KG1 (cell line): ENCODE measurements at regions not wholly inside any gene's neighbourhood (a gene's known extent, or its start where the extent isn't known, plus 50 kb on each side); places are given as distances from the start of the nearest gene placed in this dataset.
"Not testable (repeated sequence)": the region's sequence is repeated elsewhere in the genome, so short reads cannot be mapped to it uniquely, and the experiment has no call there.

Source experiments
- DNase-seq: peaks from one replicate; lab custom pipeline; 2025; lab: John Stamatoyannopoulos, UW

DNA sequence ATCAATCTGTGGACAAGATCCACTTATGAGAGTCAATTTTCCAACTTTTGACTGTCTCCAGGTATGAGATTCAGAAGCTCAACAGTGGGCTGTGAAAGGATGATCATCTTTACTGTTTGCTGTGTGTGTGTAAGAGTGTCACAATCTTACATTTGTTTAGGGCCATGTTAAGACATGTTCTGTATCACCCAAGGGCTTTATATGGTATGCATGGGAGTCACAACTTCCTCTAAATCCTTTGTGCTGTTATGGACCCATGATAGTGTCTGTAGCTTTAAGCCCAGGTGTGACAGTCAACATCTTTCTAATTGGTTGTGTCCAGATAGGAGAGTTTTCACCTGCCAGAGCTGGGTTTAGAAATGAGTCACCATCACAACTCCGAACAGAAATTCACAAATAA, 70.2 kb downstream of the ZNF726 start:
- not testable (repeated sequence) for DNase-seq

GRCh38 chr19:23986623-23987022, 71.9 kb downstream of the ZNF726 start:
- no peak for DNase-seq

- no peak for DNase-seq
Measured at GRCh38 chr19:23991170-23991569, 76.5 kb downstream of the ZNF726 start.

DNA sequence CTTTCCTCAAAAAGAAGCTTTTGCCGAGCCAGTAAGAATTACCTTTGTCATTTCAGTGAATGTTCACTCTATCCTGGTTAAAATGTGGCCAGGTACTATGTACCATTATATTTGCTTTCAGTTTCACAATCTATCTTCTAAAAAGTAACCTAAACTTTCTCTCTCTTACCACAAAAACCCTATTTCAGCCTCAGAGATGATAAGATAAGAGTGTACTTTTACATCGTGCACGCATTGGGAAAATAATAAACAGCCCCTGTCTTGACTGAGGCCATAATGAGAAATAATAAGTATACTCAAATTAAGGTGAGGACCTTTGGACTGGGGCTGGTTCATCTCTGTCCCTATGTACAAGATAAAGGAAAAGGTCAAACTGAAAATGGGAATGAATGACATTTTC, 77.7 kb downstream of the ZNF726 start:
- DNase-seq: no peak

DNA sequence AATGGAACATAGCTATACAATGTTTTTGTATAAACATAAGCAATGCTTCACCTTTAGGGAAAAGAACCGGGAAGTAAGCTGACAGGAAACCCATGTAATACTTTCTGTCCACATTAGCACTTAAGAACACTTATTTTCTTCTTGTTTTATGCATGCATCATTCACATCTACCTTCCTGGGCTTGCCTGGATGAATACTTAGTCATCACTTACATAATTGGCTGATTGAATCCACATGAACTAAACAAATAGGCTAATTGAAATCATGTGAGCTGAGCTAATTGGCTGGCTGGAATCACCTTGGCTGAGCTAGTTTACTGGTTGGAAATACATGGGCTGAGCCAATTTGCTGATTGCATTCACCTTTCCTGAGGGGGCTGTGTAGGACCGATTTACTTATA, 78.8 kb downstream of the ZNF726 start:
- DNase-seq: no peak

GRCh38 chr19:23996549-23996948, 81.9 kb downstream of the ZNF726 start:
- DNase-seq: no peak

DNA sequence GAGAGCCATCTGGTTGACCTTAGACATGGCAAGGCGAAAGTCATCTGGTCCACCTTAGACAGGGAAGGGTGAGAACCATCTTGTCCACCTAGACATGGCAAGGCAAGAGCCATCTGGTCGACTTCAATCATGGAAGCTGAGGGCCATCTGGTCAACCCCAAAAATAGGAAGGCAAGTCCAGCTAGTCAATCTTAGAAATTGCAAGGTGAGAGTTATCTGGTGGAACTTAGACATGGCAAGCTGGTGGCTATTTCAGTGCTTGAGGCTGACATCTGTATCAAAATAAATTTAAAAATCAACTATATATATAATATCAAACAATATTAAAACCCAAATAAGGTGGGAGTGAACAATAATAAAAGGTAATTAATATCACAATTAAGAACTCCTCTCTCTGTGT, 83.9 kb downstream of the ZNF726 start:
- no peak for DNase-seq

DNA sequence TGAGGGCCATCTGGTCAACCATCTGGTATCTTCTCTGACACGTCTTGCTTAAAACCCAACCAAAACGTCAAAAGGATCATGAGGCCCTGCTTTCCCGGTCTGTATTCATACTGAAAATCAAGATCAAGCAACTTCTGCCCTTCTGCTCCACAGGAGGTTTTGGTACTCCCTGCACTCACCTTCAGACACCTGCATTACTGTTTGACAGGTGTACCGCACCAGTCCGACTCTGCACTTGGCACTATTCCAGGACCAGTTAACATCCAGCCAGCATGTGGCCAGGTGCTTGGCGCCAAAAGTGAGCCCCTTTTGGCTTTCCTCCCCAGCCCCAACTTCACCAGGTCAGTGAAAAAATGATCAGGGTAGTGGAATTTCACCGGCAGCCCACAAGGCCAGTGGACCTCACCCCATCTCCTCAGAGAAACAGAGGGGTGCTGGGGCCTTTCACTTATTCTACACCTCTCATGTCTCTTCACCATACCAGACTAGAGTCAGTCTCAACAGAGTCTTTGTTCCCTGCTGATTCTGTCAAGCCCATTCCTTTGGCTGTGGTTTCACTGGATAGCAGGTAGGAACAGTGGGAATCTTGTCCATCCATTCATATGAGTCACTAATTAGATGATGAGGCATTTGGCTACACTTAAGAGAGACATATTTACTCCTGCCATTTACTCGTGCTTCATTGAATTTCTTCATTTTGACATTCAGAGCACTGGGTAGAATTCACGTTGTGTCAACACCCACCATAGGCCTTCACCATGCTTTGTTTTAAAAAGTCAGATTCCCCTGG, 85.3 kb downstream of the ZNF726 start:
- no peak for DNase-seq

DNA sequence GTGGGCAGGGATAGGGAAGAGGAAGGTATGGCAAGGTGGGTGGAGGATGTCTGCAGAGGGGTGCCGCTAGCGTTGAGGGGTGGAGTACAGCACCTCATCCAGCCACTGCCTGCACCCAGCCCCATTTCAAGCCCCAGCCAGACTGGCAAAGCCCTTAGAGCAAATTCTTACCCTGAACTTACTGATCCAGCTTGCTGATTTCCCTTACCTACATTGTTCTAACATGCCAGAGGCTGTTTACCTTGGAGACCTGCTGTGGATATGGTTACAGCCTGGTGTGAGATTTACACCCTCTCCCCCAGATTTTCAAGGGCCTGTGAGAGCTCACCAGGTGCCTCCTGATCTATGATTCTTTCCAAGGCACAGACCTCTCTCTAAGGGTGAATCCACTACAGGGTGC, 86.0 kb downstream of the ZNF726 start:
- DNase-seq: no peak

- DNase-seq: no peak
Measured at GRCh38 chr19:24002256-24002945, 84.6 kb upstream of the ZNF254 start.

DNA sequence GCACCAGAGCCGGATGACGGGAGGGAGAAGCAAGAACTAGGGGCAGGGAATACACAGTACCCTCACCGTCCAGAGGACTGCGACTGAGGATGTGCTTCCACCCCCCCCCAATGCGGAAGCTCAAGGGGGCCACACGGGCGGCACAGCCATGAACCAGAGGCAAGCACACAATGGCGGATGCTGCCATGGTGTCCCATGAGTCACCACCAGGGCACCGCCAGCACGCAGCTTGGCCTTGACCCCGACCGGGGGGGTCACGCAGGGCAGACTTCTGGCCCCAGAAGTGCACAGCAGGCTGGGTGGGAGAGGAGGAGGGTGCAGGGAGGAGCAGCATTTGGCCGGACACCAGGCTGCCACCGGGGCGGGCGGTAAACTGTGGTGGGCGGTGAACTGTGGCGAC, 83.5 kb upstream of the ZNF254 start:
- DNase-seq: no peak

- no peak for DNase-seq
Measured at GRCh38 chr19:24004166-24004565, 82.8 kb upstream of the ZNF254 start.

DNA sequence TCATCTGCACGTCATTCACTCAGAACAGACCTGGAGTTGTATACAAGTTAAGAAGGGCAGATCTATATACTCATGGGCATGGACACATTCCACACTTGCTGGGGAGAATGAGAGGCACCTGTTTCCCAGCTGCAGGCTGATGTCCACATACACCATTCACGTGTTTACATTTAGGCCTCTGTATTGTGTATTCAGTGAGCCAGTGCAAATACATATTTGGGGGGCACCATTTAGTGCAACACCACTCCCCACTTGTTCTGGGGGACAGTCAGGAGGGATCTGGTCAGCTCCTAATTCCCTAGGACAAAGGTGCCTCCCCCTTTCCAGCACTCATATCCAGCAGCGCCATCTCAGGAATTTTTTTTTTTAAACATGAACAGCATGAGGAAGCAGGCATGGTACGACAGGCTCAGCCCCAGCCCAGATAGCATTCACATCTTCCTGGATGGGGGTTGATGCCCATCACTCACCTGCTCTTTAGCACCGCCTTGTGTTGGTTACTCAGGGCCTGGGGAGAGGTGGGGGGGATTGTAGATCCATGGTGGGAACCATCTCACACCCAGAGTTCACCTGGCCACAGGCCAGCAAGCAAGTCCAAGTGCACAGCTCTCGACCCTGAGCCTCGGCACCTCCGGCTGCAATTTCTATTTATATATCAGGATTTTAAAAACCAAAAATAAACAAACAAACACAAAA, 56.9 kb upstream of the ZNF254 start:
- DNase-seq: no peak

GRCh38 chr19:24032651-24033050, 54.3 kb upstream of the ZNF254 start:
- DNase-seq: no peak

DNA sequence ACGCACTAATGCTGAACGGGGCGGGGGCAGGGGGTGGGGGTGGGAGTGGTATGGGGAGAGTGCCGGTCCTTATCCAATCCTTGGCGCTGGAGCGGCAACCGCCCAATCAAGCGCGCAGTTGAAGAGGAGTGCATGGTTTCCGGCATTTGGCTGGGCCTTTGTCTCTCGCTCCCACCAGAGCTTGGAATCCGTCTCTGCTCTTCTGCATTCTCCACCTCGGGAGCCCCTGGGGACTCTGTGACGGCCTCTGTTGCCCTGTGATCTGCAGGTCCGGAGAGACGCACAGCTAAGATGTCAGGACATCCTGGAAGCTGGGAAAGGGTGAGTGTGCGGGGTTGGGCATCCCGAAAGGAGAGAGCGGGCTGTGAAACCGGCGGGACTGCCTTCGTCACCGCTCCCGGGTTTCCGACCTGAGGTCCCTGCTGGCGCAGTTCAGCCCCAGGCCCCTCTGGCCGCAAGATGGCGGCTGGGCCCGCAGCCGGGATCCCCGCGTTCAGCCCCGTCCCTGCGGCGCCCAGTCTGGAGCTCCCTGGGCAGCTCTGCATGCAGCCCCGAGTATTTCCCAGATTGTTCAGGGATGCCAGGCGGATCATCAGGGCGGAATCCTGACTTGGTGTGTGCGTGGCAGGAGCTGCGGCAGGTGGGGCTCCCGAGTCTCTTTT, 53.6 kb upstream of the ZNF254 start:
- peak; percentile 85 for DNase-seq

GRCh38 chr19:24033963-24034342, 53.0 kb upstream of the ZNF254 start:
- peak; percentile 42 for DNase-seq

DNA sequence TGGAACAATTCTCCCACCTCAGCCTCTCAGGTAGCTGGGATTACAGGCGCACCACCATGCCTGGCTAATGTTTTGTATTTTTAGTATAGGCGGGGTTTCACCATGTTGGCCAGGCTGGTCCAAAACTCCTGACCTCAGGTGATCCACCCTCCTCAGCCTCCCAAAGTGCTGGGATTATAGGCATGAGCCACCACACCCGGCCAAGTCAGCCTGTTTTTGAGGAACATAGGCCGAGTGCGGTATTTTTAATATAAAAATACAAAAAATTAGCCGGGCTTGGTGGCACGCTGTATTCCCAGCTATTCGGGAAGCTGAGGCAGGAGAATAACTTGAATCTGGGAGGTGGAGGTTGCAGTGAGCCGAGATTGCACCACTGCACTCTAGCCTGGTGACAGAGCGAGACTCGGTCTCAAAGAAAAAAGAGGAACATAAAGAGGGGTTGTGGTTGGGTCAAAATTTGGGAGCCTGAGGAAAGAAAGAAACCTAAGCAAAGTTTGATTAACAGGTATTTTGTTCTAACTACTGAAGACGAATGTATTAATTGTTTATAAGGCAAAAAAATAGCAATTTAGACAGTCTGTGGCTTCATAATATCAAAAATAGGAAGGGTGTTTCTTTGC, 51.6 kb upstream of the ZNF254 start:
- DNase-seq: not testable (repeated sequence)
